ENCODE measurements at regions not wholly inside any gene's neighbourhood (a gene's known extent, or its start where the extent isn't known, plus 50 kb on each side); places are given as distances from the start of the nearest gene placed in this dataset.

DNA sequence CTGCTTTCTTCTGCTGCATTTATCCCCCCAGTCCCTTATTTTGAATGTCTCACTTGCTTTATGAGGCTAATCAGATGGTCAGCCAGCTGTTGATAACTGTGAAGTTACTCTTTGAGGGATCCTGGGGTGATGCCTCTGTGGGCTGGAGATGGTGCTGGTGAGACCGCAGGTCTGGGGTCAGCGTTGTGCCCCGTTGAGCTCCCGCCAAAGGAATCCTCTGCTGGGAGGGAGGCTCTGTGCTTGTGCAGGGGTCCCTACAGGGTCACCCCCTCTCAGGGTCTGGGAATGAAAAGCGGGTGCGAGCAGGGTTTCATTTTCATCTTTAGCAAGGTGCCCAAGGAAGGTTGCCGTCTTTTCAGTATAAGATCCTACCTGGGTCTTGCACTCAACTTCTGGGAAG is 161.2 kb upstream of the RTL1 start:
- no peak overlapping the region for H3K4me2 ChIP-seq (ENCODE audit: low read depth, low read length)
- no peak overlapping the region for H3K14ac ChIP-seq (replicated peaks; ENCODE audit: low read depth, low read length)
- no peak overlapping the region for H3K4ac ChIP-seq (ENCODE audit: low read depth, low read length)
- intact Hi-C loops (cut with micrococcal nuclease), result no loop called here
- in situ Hi-C loops (cut with MboI; ENCODE audit: low sequenced_read_pairs), result no loop called here
- WGBS, 2 experiments (ENCODE audit: extremely low coverage in 2 of 2, insufficient read length in 1 of 2), result no CpG with 5 or more reads among the region's 7 CpGs
- no peak overlapping the region for H3K27ac ChIP-seq (ENCODE audit: insufficient read depth, low read length)
- no peak overlapping the region for H2AFZ ChIP-seq (replicated peaks; ENCODE audit: low read length, poor library complexity)
- no peak overlapping the region for H2BK120ac ChIP-seq (ENCODE audit: low read depth, low read length)
- TF ChIP-seq MAZ (IDR thresholded peaks at IDR 0.05; ENCODE audit: borderline replicate concordance, low read depth, low read length) (no peak), NFE2L2 (IDR thresholded peaks at IDR 0.05; ENCODE audit: low read depth, low read length) (no peak), CEBPB (IDR thresholded peaks at IDR 0.05; ENCODE audit: low read depth, low read length) (no peak), POLR2A (IDR thresholded peaks at IDR 0.05; ENCODE audit: low read depth, low read length) (no peak), SMC3 (IDR thresholded peaks at IDR 0.05; ENCODE audit: low read depth, low read length) (no peak), RCOR1 (IDR thresholded peaks at IDR 0.05; ENCODE audit: insufficient replicate concordance, low read length) (no peak), ELK1 (IDR thresholded peaks at IDR 0.05; ENCODE audit: borderline replicate concordance, low read depth, low read length) (no peak), RFX5 (IDR thresholded peaks at IDR 0.05; ENCODE audit: low read depth, low read length) (no peak), CHD1 (IDR thresholded peaks at IDR 0.05; ENCODE audit: low read depth, low read length) (no peak), RAD21 (IDR thresholded peaks at IDR 0.05; ENCODE audit: low read length) (no peak), MXI1 (IDR thresholded peaks at IDR 0.05; ENCODE audit: borderline replicate concordance, low read depth, low read length) (no peak), BHLHE40 (IDR thresholded peaks at IDR 0.05; ENCODE audit: low read depth, low read length) (no peak), CTCF (conservative IDR thresholded peaks at IDR 0.05; ENCODE audit: low read depth, low read length) (no peak), MAFK (IDR thresholded peaks at IDR 0.05; ENCODE audit: low read depth, low read length) (no peak), FOS (IDR thresholded peaks at IDR 0.05; ENCODE audit: low read depth, low read length) (no peak)
- TF ChIP-seq, protein P1, sequence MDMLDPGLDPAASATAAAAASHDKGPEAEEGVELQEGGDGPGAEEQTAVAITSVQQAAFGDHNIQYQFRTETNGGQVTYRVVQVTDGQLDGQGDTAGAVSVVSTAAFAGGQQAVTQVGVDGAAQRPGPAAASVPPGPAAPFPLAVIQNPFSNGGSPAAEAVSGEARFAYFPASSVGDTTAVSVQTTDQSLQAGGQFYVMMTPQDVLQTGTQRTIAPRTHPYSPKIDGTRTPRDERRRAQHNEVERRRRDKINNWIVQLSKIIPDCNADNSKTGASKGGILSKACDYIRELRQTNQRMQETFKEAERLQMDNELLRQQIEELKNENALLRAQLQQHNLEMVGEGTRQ (IDR thresholded peaks at IDR 0.05; ENCODE audit: low read depth, low read length), result no peak
- peaks cover 72% of the 10 kb centered on the region for H3K36me3 ChIP-seq (ENCODE audit: control insufficient read depth, insufficient read depth, low read length)
- no peak overlapping the region for H3K4me3 ChIP-seq (ENCODE audit: insufficient read depth, low read depth, low read length)
- H3K18ac ChIP-seq (ENCODE audit: low read depth, low read length), result no peak overlapping the region
- BruUV-seq (replicated peaks), result no TSS peak
- no peak overlapping the region for H2BK5ac ChIP-seq (ENCODE audit: low read depth, low read length, poor library complexity, severe bottlenecking)
- POLR2A ChIA-PET (ENCODE audit: unreplicated experiment), result no interaction called here
- H3K27me3 ChIP-seq (ENCODE audit: control insufficient read depth, insufficient read depth, low read length), result no peaks in the 10 kb centered on the region
- no peak overlapping the region for H2AK5ac ChIP-seq (ENCODE audit: low read depth, low read length)
- no peak overlapping the region for H3K9ac ChIP-seq (ENCODE audit: low read depth, low read length)
- no peak overlapping the region for H2AK9ac ChIP-seq (replicated peaks; ENCODE audit: low read depth, low read length, poor library complexity)
- no peak overlapping the region for H2BK20ac ChIP-seq (ENCODE audit: low read depth, low read length)
- ATAC-seq (ENCODE audit: low read depth), result no peak
- H2BK15ac ChIP-seq (ENCODE audit: low read depth, low read length), result no peak overlapping the region
- dilution Hi-C loops (cut with HindIII; ENCODE audit: low sequenced_read_pairs, unreplicated experiment), result no loop called here
- peaks cover 6 to 44% of the 10 kb centered on the region in 2 experiments; a peak in 2 of 4 replicates for H3K79me1 ChIP-seq (ENCODE audit: low read depth in 1 of 2, low read length in 2 of 2)
- no peak overlapping the region for H4K91ac ChIP-seq (ENCODE audit: insufficient read depth, low read depth, low read length)
- no peak for DNase-seq
- H4K8ac ChIP-seq (ENCODE audit: low read depth in 2 of 2, low read length in 2 of 2), result no peak overlapping the region
- H4K5ac ChIP-seq (ENCODE audit: low read depth, low read length), result no peak overlapping the region
- no peak overlapping the region for H3K56ac ChIP-seq (ENCODE audit: extremely low read depth, insufficient read depth, low read length)
- peaks cover 29% of the 10 kb centered on the region for H4K20me1 ChIP-seq (ENCODE audit: insufficient read depth, low read length)
- H3K9me3 ChIP-seq (ENCODE audit: control insufficient read depth, insufficient read depth, low read length), result no peaks in the 10 kb centered on the region
- CTCF ChIA-PET, result no interaction called here
- peaks cover 30% of the 10 kb centered on the region for H3K9me1 ChIP-seq (ENCODE audit: insufficient read depth, low read length)
- no peak overlapping the region for H3K23ac ChIP-seq (ENCODE audit: low read depth, low read length)
- peaks cover 8% of the 10 kb centered on the region for H3K4me1 ChIP-seq (ENCODE audit: control insufficient read depth, insufficient read depth, low read length)
